Central memory CD8-positive, alpha-beta T cell (primary cell): ENCODE measurements at regions not wholly inside any gene's neighbourhood (a gene's known extent, or its start where the extent isn't known, plus 50 kb on each side); places are given as distances from the start of the nearest gene placed in this dataset.
"Not testable (repeated sequence)": the region's sequence is repeated elsewhere in the genome, so short reads cannot be mapped to it uniquely, and the experiment has no call there.

ENCODE experiments used
- ATAC-seq: fragments of 150-1000 bp; cut with Tn5 transposase; replicated peaks from 2 replicates; pipeline ENCODE4 v1.10.0; 2022; ENCODE audit warnings: mild to moderate bottlenecking, moderate FRiP score, moderate number of reproducible peaks; ENCODE audit not compliant: poor library complexity, severe bottlenecking; ENCODE audit errors: extremely low read depth
- DNase-seq, 2 donors: peaks; one replicate each; pipeline ENCODE4 v3.0.0; 2021; ENCODE audit warnings: low spot score in 2 of 2
- H3K27ac Mint-ChIP-seq: one replicate; pipeline ENCODE4 v1.8.0; 2022; ENCODE audit warnings: low read depth, mild to moderate bottlenecking, moderate library complexity, mixed read lengths
- H3K27me3 Mint-ChIP-seq: one replicate; pipeline ENCODE4 v1.8.0; 2022; ENCODE audit warnings: mixed read lengths
- H3K36me3 Mint-ChIP-seq: one replicate; pipeline ENCODE4 v1.8.0; 2022; ENCODE audit warnings: mild to moderate bottlenecking, moderate library complexity, mixed read lengths; ENCODE audit not compliant: insufficient read depth
- H3K4me1 Mint-ChIP-seq: one replicate; pipeline ENCODE4 v1.8.0; 2022; ENCODE audit warnings: mixed read lengths
- H3K4me3 Mint-ChIP-seq: one replicate; pipeline ENCODE4 v1.8.0; 2022; ENCODE audit warnings: mild to moderate bottlenecking, moderate library complexity, mixed read lengths
- H3K9me3 Mint-ChIP-seq: one replicate; pipeline ENCODE4 v1.8.0; 2022; ENCODE audit warnings: mixed read lengths

- Mint-ChIP-seq H3K4me3 (no peak overlapping the region), H3K9me3 (no peaks in the 10 kb centered on the region), H3K27me3 (peaks cover 9% of the 10 kb centered on the region), H3K36me3 (no peaks in the 10 kb centered on the region), H3K4me1 (no peaks in the 10 kb centered on the region), H3K27ac (no peak overlapping the region)
- no peak for ATAC-seq
- DNase-seq: no peak
Observed at GRCh38 chr5:102659151-102659550, 96.0 kb upstream of the PAM start.

GRCh38 chr5:102660111-102660510 lies 95.0 kb upstream of the PAM start:
- no peaks in the 10 kb centered on the region for H3K4me1 Mint-ChIP-seq
- H3K27me3 Mint-ChIP-seq: peaks cover 5% of the 10 kb centered on the region
- no peaks in the 10 kb centered on the region for H3K36me3 Mint-ChIP-seq
- H3K4me3 Mint-ChIP-seq: no peak overlapping the region
- no peak overlapping the region for H3K27ac Mint-ChIP-seq
- no peak for ATAC-seq
- no peaks in the 10 kb centered on the region for H3K9me3 Mint-ChIP-seq
- DNase-seq: no peak

GRCh38 chr5:102663749-102664530 lies 91.2 kb upstream of the PAM start:
- H3K9me3 Mint-ChIP-seq: no peaks in the 10 kb centered on the region
- no peak for ATAC-seq
- no peak overlapping the region for H3K27ac Mint-ChIP-seq
- no peaks in the 10 kb centered on the region for H3K27me3 Mint-ChIP-seq
- no peak for DNase-seq
- H3K36me3 Mint-ChIP-seq: no peaks in the 10 kb centered on the region
- H3K4me1 Mint-ChIP-seq: no peaks in the 10 kb centered on the region
- no peak overlapping the region for H3K4me3 Mint-ChIP-seq

- DNase-seq (no peak), ATAC-seq (no peak)
- H3K4me3 Mint-ChIP-seq: no peak overlapping the region
- no peaks in the 10 kb centered on the region for H3K27me3 Mint-ChIP-seq
- H3K27ac Mint-ChIP-seq: no peak overlapping the region
- H3K4me1 Mint-ChIP-seq: no peaks in the 10 kb centered on the region
- H3K9me3 Mint-ChIP-seq: no peaks in the 10 kb centered on the region
- no peaks in the 10 kb centered on the region for H3K36me3 Mint-ChIP-seq
Observed at GRCh38 chr5:102664616-102665335, 90.3 kb upstream of the PAM start.

GRCh38 chr5:102666164-102666946 lies 88.8 kb upstream of the PAM start:
- no peak overlapping the region for H3K4me3 Mint-ChIP-seq
- H3K36me3 Mint-ChIP-seq: no peaks in the 10 kb centered on the region
- H3K4me1 Mint-ChIP-seq: no peaks in the 10 kb centered on the region
- no peak for ATAC-seq
- no peak for DNase-seq
- H3K9me3 Mint-ChIP-seq: no peaks in the 10 kb centered on the region
- H3K27ac Mint-ChIP-seq: no peak overlapping the region
- peaks cover 14% of the 10 kb centered on the region for H3K27me3 Mint-ChIP-seq

GRCh38 chr5:102668220-102668932 lies 86.7 kb upstream of the PAM start:
- no peaks in the 10 kb centered on the region for H3K36me3 Mint-ChIP-seq

GRCh38 chr5:102670224-102670836 lies 84.8 kb upstream of the PAM start:
- H3K36me3 Mint-ChIP-seq: no peaks in the 10 kb centered on the region
- H3K27ac Mint-ChIP-seq: no peak overlapping the region
- no peak for ATAC-seq
- no peaks in the 10 kb centered on the region for H3K4me1 Mint-ChIP-seq
- no peaks in the 10 kb centered on the region for H3K9me3 Mint-ChIP-seq
- no peak for DNase-seq
- H3K4me3 Mint-ChIP-seq: no peak overlapping the region
- peaks cover 14% of the 10 kb centered on the region for H3K27me3 Mint-ChIP-seq

More at GRCh38 chr5:102668220-102668932, 86.7 kb upstream of the PAM start:
- Mint-ChIP-seq H3K4me1 (no peaks in the 10 kb centered on the region), H3K27ac (no peak overlapping the region), H3K4me3 (no peak overlapping the region), H3K27me3 (peaks cover 14% of the 10 kb centered on the region), H3K9me3 (no peaks in the 10 kb centered on the region)
- DNase-seq (no peak), ATAC-seq (no peak)

- H3K36me3 Mint-ChIP-seq, H3K4me1 Mint-ChIP-seq, H3K4me3 Mint-ChIP-seq, ATAC-seq, DNase-seq, H3K27ac Mint-ChIP-seq, H3K9me3 Mint-ChIP-seq: not testable (repeated sequence)
- H3K27me3 Mint-ChIP-seq: peaks cover 14% of the 10 kb centered on the region
Observed at GRCh38 chr5:102671033-102671734, 83.9 kb upstream of the PAM start.

- no peaks in the 10 kb centered on the region for H3K4me1 Mint-ChIP-seq
- no peaks in the 10 kb centered on the region for H3K36me3 Mint-ChIP-seq
- no peak for ATAC-seq
- H3K27ac Mint-ChIP-seq: no peak overlapping the region
- DNase-seq: no peak
- H3K27me3 Mint-ChIP-seq: no peaks in the 10 kb centered on the region
- no peak overlapping the region for H3K4me3 Mint-ChIP-seq
- H3K9me3 Mint-ChIP-seq: no peaks in the 10 kb centered on the region
Observed at GRCh38 chr5:102678267-102679058, 76.6 kb upstream of the PAM start.

- DNase-seq (peak; percentile 19 to 21), ATAC-seq (peak; percentile 46)
- H3K4me1 Mint-ChIP-seq: no peaks in the 10 kb centered on the region
- no peak overlapping the region for H3K27ac Mint-ChIP-seq
- H3K36me3 Mint-ChIP-seq: no peaks in the 10 kb centered on the region
- no peaks in the 10 kb centered on the region for H3K27me3 Mint-ChIP-seq
- no peaks in the 10 kb centered on the region for H3K9me3 Mint-ChIP-seq
- H3K4me3 Mint-ChIP-seq: no peak overlapping the region
Observed at GRCh38 chr5:102681403-102681983, 73.6 kb upstream of the PAM start.
